Chondrocyte (in vitro differentiated cells): ENCODE measurements at regions not wholly inside any gene's neighbourhood (a gene's known extent, or its start where the extent isn't known, plus 50 kb on each side); places are given as distances from the start of the nearest gene placed in this dataset.

Experiments
- DNase-seq: peaks from one replicate; pipeline ENCODE4 v3.0.0; 2021; ENCODE audit warnings: mixed read lengths, low spot score
- H3K27ac Mint-ChIP-seq: one replicate; pipeline ENCODE4 v1.8.0; 2021; ENCODE audit warnings: mild to moderate bottlenecking, moderate library complexity, mixed read lengths; ENCODE audit not compliant: unreplicated experiment
- H3K27me3 Mint-ChIP-seq: 2 replicates; pipeline ENCODE4 v1.8.0; 2021; ENCODE audit warnings: low read depth, mixed read lengths
- H3K36me3 Mint-ChIP-seq: 2 replicates; pipeline ENCODE4 v1.8.0; 2021; ENCODE audit warnings: low read depth, mixed read lengths
- H3K4me1 Mint-ChIP-seq: 2 replicates; pipeline ENCODE4 v1.8.0; 2021; ENCODE audit warnings: low read depth, mild to moderate bottlenecking, mixed read lengths
- H3K4me3 Mint-ChIP-seq: one replicate; pipeline ENCODE4 v1.8.0; 2021; ENCODE audit warnings: mild to moderate bottlenecking, moderate library complexity, mixed read lengths; ENCODE audit not compliant: unreplicated experiment
- H3K9me3 Mint-ChIP-seq: 2 replicates; pipeline ENCODE4 v1.8.0; 2021; ENCODE audit warnings: low read depth, mixed read lengths
- TF ChIP-seq, protein P1 (sequence below): fragments of 200-600 bp; sonication (generic); IDR thresholded peaks from 2 replicates; pipeline ENCODE4 v1.5.0; 2021; ENCODE audit warnings: antibody characterized with exemption, mild to moderate bottlenecking, moderate library complexity

DNA sequence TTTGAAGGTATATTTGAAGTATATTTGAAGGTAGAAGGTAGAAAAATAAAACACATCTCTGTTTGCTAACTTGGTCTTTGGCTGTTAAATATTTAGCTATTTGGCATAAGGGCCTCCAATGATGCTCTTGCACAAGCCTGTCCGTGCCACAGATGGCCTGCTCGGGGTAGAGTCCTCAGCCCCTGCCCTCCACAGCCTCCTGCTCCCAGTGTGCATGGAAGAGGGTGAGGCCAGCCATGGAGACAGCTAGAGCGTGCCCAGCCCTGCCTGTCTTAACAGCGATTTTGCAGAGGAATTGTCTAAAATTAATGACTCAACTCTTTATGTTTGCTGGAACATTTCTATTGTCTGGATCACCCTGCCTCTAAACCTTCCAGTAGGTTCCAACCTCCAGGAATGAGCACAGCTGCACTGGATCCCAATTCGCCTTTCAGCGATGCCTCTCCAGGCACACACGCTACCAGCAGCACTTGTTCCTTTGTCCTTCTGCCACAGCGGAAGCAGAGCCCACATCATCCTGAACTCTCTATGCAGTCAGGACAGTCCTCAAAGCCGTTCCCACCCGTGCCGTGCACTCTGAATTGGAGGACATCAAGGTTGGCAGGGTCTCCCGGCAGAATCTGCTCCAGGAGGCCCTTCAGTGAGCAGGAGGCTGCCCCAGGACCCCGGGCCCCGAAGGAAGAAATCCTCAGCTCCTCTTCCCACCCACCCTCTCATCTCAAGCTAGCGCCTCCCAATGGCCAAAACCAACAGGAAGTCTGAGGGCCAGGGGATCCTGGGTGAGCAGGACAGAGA, 254.0 kb upstream of the IRX1 start:
- TF ChIP-seq, protein P1, sequence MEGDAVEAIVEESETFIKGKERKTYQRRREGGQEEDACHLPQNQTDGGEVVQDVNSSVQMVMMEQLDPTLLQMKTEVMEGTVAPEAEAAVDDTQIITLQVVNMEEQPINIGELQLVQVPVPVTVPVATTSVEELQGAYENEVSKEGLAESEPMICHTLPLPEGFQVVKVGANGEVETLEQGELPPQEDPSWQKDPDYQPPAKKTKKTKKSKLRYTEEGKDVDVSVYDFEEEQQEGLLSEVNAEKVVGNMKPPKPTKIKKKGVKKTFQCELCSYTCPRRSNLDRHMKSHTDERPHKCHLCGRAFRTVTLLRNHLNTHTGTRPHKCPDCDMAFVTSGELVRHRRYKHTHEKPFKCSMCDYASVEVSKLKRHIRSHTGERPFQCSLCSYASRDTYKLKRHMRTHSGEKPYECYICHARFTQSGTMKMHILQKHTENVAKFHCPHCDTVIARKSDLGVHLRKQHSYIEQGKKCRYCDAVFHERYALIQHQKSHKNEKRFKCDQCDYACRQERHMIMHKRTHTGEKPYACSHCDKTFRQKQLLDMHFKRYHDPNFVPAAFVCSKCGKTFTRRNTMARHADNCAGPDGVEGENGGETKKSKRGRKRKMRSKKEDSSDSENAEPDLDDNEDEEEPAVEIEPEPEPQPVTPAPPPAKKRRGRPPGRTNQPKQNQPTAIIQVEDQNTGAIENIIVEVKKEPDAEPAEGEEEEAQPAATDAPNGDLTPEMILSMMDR, result no peak
- peak; percentile 81 for DNase-seq
- H3K9me3 Mint-ChIP-seq, result no peaks in the 10 kb centered on the region
- H3K27me3 Mint-ChIP-seq, result peaks cover 2% of the 10 kb centered on the region
- no peak overlapping the region for H3K4me3 Mint-ChIP-seq
- H3K27ac Mint-ChIP-seq, result no peak overlapping the region
- no peaks in the 10 kb centered on the region for H3K36me3 Mint-ChIP-seq
- H3K4me1 Mint-ChIP-seq, result no peaks in the 10 kb centered on the region

DNA sequence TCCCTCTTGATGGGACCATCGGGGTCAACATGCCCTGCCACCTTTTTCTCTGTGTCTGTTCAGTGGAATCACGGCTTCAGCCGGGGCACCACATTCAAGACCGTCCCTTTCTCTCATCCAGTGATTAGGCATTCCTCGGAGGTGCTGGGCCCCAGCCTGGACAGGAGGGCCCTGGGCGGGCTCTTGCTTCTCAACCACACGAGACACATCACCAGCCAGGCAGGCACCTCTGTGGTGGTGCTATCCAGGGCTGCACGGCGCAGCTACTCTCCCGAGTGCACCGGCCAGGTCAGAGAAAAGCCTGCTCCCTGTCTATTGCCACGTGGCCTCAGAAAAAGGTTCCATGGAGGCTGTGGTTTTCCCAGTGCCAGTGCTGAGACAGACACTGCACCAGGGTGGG, 255.2 kb upstream of the IRX1 start:
- Mint-ChIP-seq H3K27me3 (peaks cover 2% of the 10 kb centered on the region), H3K9me3 (no peaks in the 10 kb centered on the region), H3K4me1 (no peaks in the 10 kb centered on the region), H3K27ac (no peak overlapping the region), H3K36me3 (no peaks in the 10 kb centered on the region), H3K4me3 (no peak overlapping the region)
- TF ChIP-seq, protein P1, result no peak
- DNase-seq, result peak; percentile 79

DNA sequence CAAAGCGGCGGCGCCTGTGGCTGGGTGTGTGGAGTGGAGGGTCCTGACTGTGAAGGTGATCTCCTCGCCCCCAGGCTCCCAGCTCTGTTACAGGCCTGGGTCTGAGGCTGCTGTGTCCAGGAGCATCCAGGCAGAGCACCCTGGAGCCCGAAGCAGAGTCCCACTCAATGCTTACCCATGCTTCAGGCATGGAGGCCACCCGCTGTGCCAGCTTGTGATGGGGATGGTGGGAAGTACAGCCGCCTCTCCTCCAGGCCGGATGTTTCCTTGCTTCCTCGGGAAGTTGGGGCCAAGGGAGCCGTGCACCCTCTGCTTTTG, 255.9 kb upstream of the IRX1 start:
- Mint-ChIP-seq H3K4me3 (no peak overlapping the region), H3K9me3 (no peaks in the 10 kb centered on the region), H3K27ac (no peak overlapping the region), H3K4me1 (no peaks in the 10 kb centered on the region), H3K36me3 (no peaks in the 10 kb centered on the region), H3K27me3 (peaks cover 2% of the 10 kb centered on the region)
- TF ChIP-seq, protein P1, result no peak
- DNase-seq, result peak; percentile 77

DNA sequence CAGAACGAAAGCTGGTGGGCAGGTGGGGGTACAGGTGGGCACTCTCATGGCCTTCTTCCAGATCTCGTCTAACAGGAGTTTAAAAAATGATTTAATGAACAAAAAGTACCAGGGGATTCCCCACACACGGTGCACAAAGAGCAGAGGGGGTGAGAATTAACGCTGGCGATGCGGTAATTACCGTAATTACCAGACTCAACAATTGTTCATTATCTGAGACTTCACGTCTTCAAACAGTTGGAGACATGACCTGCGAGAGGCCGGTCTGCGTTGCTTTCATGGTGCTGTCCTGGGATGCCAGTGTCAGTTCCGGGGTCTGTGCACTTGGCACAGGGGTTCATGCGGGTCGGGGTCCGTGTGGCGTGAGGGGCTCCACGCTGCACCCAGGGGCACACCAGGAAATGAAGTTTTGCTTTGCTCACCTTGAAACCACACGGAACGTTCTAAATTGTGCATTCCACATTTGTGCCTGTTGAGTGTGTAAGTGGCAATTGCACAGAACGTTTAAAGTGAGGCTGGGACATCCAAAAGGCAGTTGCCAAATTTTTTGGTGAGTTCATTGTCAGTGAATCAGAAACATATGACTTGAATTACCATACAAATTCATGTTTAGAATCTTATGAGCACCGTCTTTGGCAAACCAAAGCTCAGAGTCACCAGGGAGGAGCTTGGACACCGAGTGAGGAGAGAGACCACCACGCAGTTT, 256.4 kb upstream of the IRX1 start:
- H3K36me3 Mint-ChIP-seq, result no peaks in the 10 kb centered on the region
- no peak overlapping the region for H3K4me3 Mint-ChIP-seq
- H3K9me3 Mint-ChIP-seq, result no peaks in the 10 kb centered on the region
- no peak overlapping the region for H3K27ac Mint-ChIP-seq
- peak; percentile 68 for DNase-seq
- no peaks in the 10 kb centered on the region for H3K4me1 Mint-ChIP-seq
- TF ChIP-seq, protein P1, result no peak
- no peaks in the 10 kb centered on the region for H3K27me3 Mint-ChIP-seq

DNA sequence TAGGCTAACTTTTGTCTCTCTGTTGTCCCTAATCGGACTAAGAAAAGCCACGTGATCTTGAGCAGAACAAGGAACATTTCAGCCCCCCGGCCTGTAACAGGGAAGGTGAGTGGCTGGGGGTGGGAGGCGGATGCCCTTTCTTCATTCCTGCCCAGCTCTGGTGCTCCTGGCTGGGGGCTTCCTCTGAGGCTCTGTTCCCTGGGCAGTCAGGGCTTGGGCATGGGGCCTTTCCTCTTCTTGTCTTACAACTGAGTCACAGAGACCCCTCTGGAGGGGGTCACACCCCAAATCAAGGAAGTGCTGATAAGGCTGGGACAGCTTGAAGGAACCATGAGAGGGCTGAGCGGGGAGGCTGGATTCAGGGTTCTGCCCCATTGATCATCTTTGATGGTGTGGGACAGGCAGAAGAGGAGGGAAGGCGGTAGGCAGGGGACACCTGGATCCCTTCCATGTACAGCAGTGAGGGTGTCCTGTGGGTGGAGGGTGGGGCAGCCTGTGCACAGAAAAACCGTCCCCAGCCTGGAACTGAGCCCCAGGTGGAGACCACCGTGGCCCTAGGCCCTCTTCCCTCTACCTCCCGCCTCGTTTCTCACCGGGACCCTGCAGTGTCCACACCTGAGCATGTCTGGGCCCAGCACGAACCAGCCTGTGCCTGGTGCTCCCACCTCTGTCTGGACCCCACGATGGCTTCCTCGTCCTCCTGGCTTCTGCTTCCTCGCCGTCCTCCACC, 257.7 kb upstream of the IRX1 start:
- no peaks in the 10 kb centered on the region for H3K9me3 Mint-ChIP-seq
- TF ChIP-seq, protein P1, result no peak
- H3K4me1 Mint-ChIP-seq, result no peaks in the 10 kb centered on the region
- H3K4me3 Mint-ChIP-seq, result no peak overlapping the region
- no peaks in the 10 kb centered on the region for H3K36me3 Mint-ChIP-seq
- DNase-seq, result peak; percentile 57
- no peak overlapping the region for H3K27ac Mint-ChIP-seq
- no peaks in the 10 kb centered on the region for H3K27me3 Mint-ChIP-seq
